ENCODE measurements at regions not wholly inside any gene's neighbourhood (a gene's known extent, or its start where the extent isn't known, plus 50 kb on each side); places are given as distances from the start of the nearest gene placed in this dataset.

- TF ChIP-seq POLR2AphosphoS5 (IDR thresholded peaks at IDR 0.05) (no peak), EP300 (IDR thresholded peaks at IDR 0.05) (no peak), POLR2A (IDR thresholded peaks at IDR 0.05) (no peak), CTCF (IDR thresholded peaks at IDR 0.05) (no peak)
- Histone ChIP-seq H3K4me1 (no peaks in the 10 kb centered on the region), H3K36me3 (no peaks in the 10 kb centered on the region), H3K27ac (no peak overlapping the region), H3K4me3 (no peak overlapping the region), H3K27me3 (no peaks in the 10 kb centered on the region), H3K9me3 (no peaks in the 10 kb centered on the region)
- intact Hi-C loops (cut with DNase I): no loop called here
- WGBS, 2 donors: 30 to 53% methylated on average over 2 of the region's 2 CpGs
- DNase-seq: no peak
Observed at GRCh38 chr3:6526861-6527260, 334.1 kb upstream of the GRM7 start.

- H3K27ac ChIP-seq: no peak overlapping the region
- no peak overlapping the region for H3K4me3 ChIP-seq
- intact Hi-C loops (cut with DNase I): no loop called here
- H3K27me3 ChIP-seq: no peaks in the 10 kb centered on the region
- no peaks in the 10 kb centered on the region for H3K9me3 ChIP-seq
- H3K36me3 ChIP-seq: no peaks in the 10 kb centered on the region
- TF ChIP-seq EP300 (IDR thresholded peaks at IDR 0.05): no peak
- TF ChIP-seq POLR2A (IDR thresholded peaks at IDR 0.05): no peak
- no peak for TF ChIP-seq CTCF (IDR thresholded peaks at IDR 0.05)
- TF ChIP-seq POLR2AphosphoS5 (IDR thresholded peaks at IDR 0.05): no peak
- DNase-seq: no peak
- H3K4me1 ChIP-seq: no peaks in the 10 kb centered on the region
Observed at GRCh38 chr3:6528951-6529350, 332.0 kb upstream of the GRM7 start.

GRCh38 chr3:6531153-6531552 lies 329.8 kb upstream of the GRM7 start:
- peaks cover 0 to 2% (median 0%) of the 10 kb centered on the region in 4 donors for H3K9me3 ChIP-seq
- WGBS, 2 donors: 85 to 88% methylated on average over 6 of the region's 6 CpGs
- no peaks in the 10 kb centered on the region for H3K4me1 ChIP-seq
- TF ChIP-seq POLR2A (IDR thresholded peaks at IDR 0.05) (no peak), POLR2AphosphoS5 (IDR thresholded peaks at IDR 0.05) (no peak), CTCF (IDR thresholded peaks at IDR 0.05) (no peak), EP300 (IDR thresholded peaks at IDR 0.05) (no peak)
- no peak overlapping the region for H3K4me3 ChIP-seq
- intact Hi-C loops (cut with DNase I): no loop called here
- H3K27me3 ChIP-seq: no peaks in the 10 kb centered on the region
- H3K27ac ChIP-seq: no peak overlapping the region
- no peaks in the 10 kb centered on the region for H3K36me3 ChIP-seq
- no peak for DNase-seq

- Histone ChIP-seq H3K27me3 (no peaks in the 10 kb centered on the region), H3K4me3 (no peak overlapping the region), H3K36me3 (no peaks in the 10 kb centered on the region), H3K9me3 (peaks cover 0 to 3% (median 0%) of the 10 kb centered on the region in 4 donors), H3K27ac (no peak overlapping the region), H3K4me1 (no peaks in the 10 kb centered on the region)
- WGBS, 2 donors: 82 to 91% methylated on average over 3 of the region's 3 CpGs
- intact Hi-C loops (cut with DNase I): no loop called here
- no peak for DNase-seq
- no peak for TF ChIP-seq POLR2AphosphoS5 (IDR thresholded peaks at IDR 0.05)
- TF ChIP-seq CTCF (IDR thresholded peaks at IDR 0.05): no peak
- no peak for TF ChIP-seq POLR2A (IDR thresholded peaks at IDR 0.05)
- no peak for TF ChIP-seq EP300 (IDR thresholded peaks at IDR 0.05)
Observed at GRCh38 chr3:6532101-6532500, 328.8 kb upstream of the GRM7 start.

- no peak for TF ChIP-seq EP300 (IDR thresholded peaks at IDR 0.05)
Observed at GRCh38 chr3:6540981-6541380, 319.9 kb upstream of the GRM7 start.

More at GRCh38 chr3:6540981-6541380, 319.9 kb upstream of the GRM7 start:
- Histone ChIP-seq H3K4me3 (no peak overlapping the region), H3K36me3 (no peaks in the 10 kb centered on the region), H3K9me3 (peaks cover 0 to 3% (median 0%) of the 10 kb centered on the region in 4 donors), H3K27ac (no peak overlapping the region), H3K4me1 (no peaks in the 10 kb centered on the region), H3K27me3 (no peaks in the 10 kb centered on the region)
- intact Hi-C loops (cut with DNase I): no loop called here
- 66 to 78% methylated on average over 6 of the region's 6 CpGs for WGBS, 2 donors
- DNase-seq: no peak
